Gastrocnemius medialis (tissue), 4 donors: ENCODE measurements at regions not wholly inside any gene's neighbourhood (a gene's known extent, or its start where the extent isn't known, plus 50 kb on each side); places are given as distances from the start of the nearest gene placed in this dataset.
"Not testable (repeated sequence)": the region's sequence is repeated elsewhere in the genome, so short reads cannot be mapped to it uniquely, and the experiment has no call there.

Experiments used
- POLR2A ChIP-seq, 2 donors: fragments of 450-650 bp; IDR thresholded peaks; one replicate each; pipeline ENCODE4 v1.6.1; 2017; ENCODE audit warnings: antibody characterized with exemption in 2 of 2, mild to moderate bottlenecking in 2 of 2, moderate library complexity in 2 of 2
- TF ChIP-seq, protein P1 (sequence below), 5 experiments: fragments of 450-650 bp in 3 of 5; fragments of 200-600 bp in 2 of 5; sonication (generic) in 2 of 5; IDR thresholded peaks in 4 of 5; conservative IDR thresholded peaks in 1 of 5; 1 replicate in 4 of 5; 2 replicates in 1 of 5; pipeline ENCODE4 v1.5.1; 2016 to 2019; ENCODE audit warnings: antibody characterized with exemption in 5 of 5, mild to moderate bottlenecking in 3 of 5, moderate library complexity in 3 of 5

DNA sequence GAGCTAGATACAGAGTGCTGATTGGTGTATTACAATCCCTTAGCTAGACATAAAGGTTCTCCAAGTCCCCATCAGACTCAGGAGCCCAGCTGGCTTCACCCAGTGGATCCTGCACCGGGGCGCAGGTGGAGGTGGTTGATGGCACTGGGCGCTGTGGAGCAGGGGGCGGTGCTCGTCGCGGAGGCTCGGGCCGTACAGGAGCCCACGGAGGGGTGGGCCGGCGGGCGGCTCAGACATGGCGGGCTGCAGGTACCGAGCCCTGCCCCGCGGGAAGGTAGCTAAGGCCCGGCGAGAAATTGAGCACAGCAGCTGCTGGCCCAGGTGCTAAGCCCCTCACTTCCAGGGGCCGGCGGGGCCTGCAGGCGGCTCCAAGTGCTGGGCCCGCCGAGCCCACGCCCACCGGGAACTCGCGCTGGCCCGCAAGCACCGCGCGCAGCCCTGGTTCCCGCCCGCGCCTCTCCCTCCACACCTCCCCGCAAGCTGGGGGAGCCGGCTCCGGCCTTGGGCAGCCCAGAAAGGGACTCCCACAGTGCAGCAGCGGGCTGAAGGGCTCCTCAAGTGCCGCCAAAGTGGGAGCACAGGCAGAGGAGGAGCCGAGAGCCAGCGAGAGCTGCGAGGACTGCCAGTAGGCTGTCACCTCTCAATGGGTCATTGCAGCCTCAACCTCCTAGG lies 96.4 kb upstream of the MYO10 start:
- TF ChIP-seq, protein P1, sequence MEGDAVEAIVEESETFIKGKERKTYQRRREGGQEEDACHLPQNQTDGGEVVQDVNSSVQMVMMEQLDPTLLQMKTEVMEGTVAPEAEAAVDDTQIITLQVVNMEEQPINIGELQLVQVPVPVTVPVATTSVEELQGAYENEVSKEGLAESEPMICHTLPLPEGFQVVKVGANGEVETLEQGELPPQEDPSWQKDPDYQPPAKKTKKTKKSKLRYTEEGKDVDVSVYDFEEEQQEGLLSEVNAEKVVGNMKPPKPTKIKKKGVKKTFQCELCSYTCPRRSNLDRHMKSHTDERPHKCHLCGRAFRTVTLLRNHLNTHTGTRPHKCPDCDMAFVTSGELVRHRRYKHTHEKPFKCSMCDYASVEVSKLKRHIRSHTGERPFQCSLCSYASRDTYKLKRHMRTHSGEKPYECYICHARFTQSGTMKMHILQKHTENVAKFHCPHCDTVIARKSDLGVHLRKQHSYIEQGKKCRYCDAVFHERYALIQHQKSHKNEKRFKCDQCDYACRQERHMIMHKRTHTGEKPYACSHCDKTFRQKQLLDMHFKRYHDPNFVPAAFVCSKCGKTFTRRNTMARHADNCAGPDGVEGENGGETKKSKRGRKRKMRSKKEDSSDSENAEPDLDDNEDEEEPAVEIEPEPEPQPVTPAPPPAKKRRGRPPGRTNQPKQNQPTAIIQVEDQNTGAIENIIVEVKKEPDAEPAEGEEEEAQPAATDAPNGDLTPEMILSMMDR (IDR thresholded peaks at IDR 0.05 in 4 of 5, conservative IDR thresholded peaks at IDR 0.05 in 1 of 5): not testable (repeated sequence)
- TF ChIP-seq POLR2A (IDR thresholded peaks at IDR 0.05): not testable (repeated sequence)
